ENCODE measurements at regions not wholly inside any gene's neighbourhood (a gene's known extent, or its start where the extent isn't known, plus 50 kb on each side); places are given as distances from the start of the nearest gene placed in this dataset.

GRCh38 chr22:49582678-49583077, 245.0 kb downstream of the BRD1 start:
- TF ChIP-seq CTCF (IDR thresholded peaks at IDR 0.05; ENCODE audit: insufficient read depth, low read length, poor library complexity, severe bottlenecking) = no peak
- no peak for TF ChIP-seq EZH2phosphoT487 (conservative IDR thresholded peaks at IDR 0.05; ENCODE audit: low read length)
